ENCODE measurements at regions not wholly inside any gene's neighbourhood (a gene's known extent, or its start where the extent isn't known, plus 50 kb on each side); places are given as distances from the start of the nearest gene placed in this dataset.

- H4K20me1 ChIP-seq (ENCODE audit: insufficient read depth) = no peaks in the 10 kb centered on the region
- no peaks in the 10 kb centered on the region for H3K27me3 ChIP-seq (ENCODE audit: insufficient read depth, low read depth, low read length)
- no peaks in the 10 kb centered on the region for H3K9me3 ChIP-seq (ENCODE audit: low read length)
- TF ChIP-seq TAF1 (IDR thresholded peaks at IDR 0.05; ENCODE audit: low read depth) = no peak
- TF ChIP-seq SMC3 (conservative IDR thresholded peaks at IDR 0.05; ENCODE audit: poor library complexity) = no peak
- TF ChIP-seq, protein P1, sequence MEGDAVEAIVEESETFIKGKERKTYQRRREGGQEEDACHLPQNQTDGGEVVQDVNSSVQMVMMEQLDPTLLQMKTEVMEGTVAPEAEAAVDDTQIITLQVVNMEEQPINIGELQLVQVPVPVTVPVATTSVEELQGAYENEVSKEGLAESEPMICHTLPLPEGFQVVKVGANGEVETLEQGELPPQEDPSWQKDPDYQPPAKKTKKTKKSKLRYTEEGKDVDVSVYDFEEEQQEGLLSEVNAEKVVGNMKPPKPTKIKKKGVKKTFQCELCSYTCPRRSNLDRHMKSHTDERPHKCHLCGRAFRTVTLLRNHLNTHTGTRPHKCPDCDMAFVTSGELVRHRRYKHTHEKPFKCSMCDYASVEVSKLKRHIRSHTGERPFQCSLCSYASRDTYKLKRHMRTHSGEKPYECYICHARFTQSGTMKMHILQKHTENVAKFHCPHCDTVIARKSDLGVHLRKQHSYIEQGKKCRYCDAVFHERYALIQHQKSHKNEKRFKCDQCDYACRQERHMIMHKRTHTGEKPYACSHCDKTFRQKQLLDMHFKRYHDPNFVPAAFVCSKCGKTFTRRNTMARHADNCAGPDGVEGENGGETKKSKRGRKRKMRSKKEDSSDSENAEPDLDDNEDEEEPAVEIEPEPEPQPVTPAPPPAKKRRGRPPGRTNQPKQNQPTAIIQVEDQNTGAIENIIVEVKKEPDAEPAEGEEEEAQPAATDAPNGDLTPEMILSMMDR (IDR thresholded peaks at IDR 0.05; ENCODE audit: poor library complexity, severe bottlenecking) = no peak
- TF ChIP-seq, protein P2, sequence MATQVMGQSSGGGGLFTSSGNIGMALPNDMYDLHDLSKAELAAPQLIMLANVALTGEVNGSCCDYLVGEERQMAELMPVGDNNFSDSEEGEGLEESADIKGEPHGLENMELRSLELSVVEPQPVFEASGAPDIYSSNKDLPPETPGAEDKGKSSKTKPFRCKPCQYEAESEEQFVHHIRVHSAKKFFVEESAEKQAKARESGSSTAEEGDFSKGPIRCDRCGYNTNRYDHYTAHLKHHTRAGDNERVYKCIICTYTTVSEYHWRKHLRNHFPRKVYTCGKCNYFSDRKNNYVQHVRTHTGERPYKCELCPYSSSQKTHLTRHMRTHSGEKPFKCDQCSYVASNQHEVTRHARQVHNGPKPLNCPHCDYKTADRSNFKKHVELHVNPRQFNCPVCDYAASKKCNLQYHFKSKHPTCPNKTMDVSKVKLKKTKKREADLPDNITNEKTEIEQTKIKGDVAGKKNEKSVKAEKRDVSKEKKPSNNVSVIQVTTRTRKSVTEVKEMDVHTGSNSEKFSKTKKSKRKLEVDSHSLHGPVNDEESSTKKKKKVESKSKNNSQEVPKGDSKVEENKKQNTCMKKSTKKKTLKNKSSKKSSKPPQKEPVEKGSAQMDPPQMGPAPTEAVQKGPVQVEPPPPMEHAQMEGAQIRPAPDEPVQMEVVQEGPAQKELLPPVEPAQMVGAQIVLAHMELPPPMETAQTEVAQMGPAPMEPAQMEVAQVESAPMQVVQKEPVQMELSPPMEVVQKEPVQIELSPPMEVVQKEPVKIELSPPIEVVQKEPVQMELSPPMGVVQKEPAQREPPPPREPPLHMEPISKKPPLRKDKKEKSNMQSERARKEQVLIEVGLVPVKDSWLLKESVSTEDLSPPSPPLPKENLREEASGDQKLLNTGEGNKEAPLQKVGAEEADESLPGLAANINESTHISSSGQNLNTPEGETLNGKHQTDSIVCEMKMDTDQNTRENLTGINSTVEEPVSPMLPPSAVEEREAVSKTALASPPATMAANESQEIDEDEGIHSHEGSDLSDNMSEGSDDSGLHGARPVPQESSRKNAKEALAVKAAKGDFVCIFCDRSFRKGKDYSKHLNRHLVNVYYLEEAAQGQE (IDR thresholded peaks at IDR 0.05; ENCODE audit: borderline replicate concordance) = no peak
- no peak for TF ChIP-seq EZH2 (IDR thresholded peaks at IDR 0.05; ENCODE audit: borderline replicate concordance, insufficient read depth, low read length, poor library complexity, severe bottlenecking)
- TF ChIP-seq MXI1 (conservative IDR thresholded peaks at IDR 0.05; ENCODE audit: poor library complexity, severe bottlenecking) = no peak
- no peak for TF ChIP-seq RAD21 (conservative IDR thresholded peaks at IDR 0.05)
- TF ChIP-seq POLR2AphosphoS5 (IDR thresholded peaks at IDR 0.05) = no peak
- TF ChIP-seq EP300 (conservative IDR thresholded peaks at IDR 0.05; ENCODE audit: poor library complexity, severe bottlenecking) = no peak
- no peak overlapping the region for H3K4me2 ChIP-seq (ENCODE audit: low read length)
- H2AFZ ChIP-seq (ENCODE audit: low read depth, low read length) = no peak overlapping the region
- no peaks in the 10 kb centered on the region for H3K79me2 ChIP-seq (replicated peaks; ENCODE audit: insufficient read depth, low read length)
- no peaks in the 10 kb centered on the region for H3K36me3 ChIP-seq (ENCODE audit: insufficient read depth, low read length)
- H3K27ac ChIP-seq (ENCODE audit: low read length) = no peak overlapping the region
- no peaks in the 10 kb centered on the region for H3F3A ChIP-seq (ENCODE audit: insufficient read depth, low read length, poor library complexity, severe bottlenecking)
- no peak overlapping the region for H3K9ac ChIP-seq (ENCODE audit: low read length)
- no peak overlapping the region for H3K4me3 ChIP-seq (ENCODE audit: low read length)
- no peaks in the 10 kb centered on the region for H3K9me2 ChIP-seq (ENCODE audit: insufficient read depth, low read length)
These were observed 286.4 kb downstream of the GADD45G start for GRCh38 chr9:89891221-89891590.

DNA sequence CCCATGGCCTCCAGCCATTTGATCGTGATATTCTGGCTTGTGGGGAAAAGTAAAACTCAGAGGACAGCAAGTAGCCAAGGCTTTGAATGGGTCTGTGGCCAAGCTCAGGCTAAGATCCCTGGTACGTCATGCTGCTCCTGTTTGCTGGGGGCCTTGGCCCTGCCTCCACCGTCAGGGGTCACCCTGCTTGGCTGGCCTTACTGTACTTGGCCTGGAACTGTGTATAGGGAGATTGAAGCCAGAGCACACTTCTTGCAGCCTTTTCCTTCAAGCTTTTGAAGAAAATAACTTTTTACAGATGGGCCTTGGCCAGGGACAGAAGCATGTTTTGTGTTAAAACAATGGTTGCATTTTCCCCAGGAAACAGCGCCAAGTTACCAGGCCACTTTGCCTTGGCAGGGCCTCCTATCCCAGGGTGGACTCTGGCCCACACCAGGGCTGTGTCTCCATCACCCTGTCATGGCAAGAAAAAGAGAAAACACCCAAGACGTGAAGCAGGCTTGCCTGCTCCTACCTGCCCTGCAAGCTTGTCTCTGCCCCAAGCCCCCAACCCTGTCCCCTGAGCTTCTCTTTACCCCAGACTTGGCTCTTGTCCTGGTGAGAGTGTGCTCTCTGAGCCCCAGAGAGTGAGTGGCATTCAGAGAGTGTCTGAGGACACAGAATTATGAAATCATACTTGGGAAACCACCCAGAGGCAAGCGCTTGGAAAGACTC is 286.9 kb downstream of the GADD45G start:
- no peaks in the 10 kb centered on the region for H3K36me3 ChIP-seq (ENCODE audit: insufficient read depth, low read length)
- TF ChIP-seq, protein P1 (IDR thresholded peaks at IDR 0.05; ENCODE audit: poor library complexity, severe bottlenecking) = no peak
- TF ChIP-seq RAD21 (conservative IDR thresholded peaks at IDR 0.05) = no peak
- TF ChIP-seq TAF1 (IDR thresholded peaks at IDR 0.05; ENCODE audit: low read depth) = no peak
- TF ChIP-seq MXI1 (conservative IDR thresholded peaks at IDR 0.05; ENCODE audit: poor library complexity, severe bottlenecking) = no peak
- TF ChIP-seq POLR2AphosphoS5 (IDR thresholded peaks at IDR 0.05) = no peak
- no peak for TF ChIP-seq EP300 (conservative IDR thresholded peaks at IDR 0.05; ENCODE audit: poor library complexity, severe bottlenecking)
- TF ChIP-seq SMC3 (conservative IDR thresholded peaks at IDR 0.05; ENCODE audit: poor library complexity) = no peak
- TF ChIP-seq, protein P2 (IDR thresholded peaks at IDR 0.05; ENCODE audit: borderline replicate concordance) = no peak
- no peak for TF ChIP-seq EZH2 (IDR thresholded peaks at IDR 0.05; ENCODE audit: borderline replicate concordance, insufficient read depth, low read length, poor library complexity, severe bottlenecking)
- no peak overlapping the region for H3K4me3 ChIP-seq (ENCODE audit: low read length)
- H2AFZ ChIP-seq (ENCODE audit: low read depth, low read length) = no peak overlapping the region
- no peak overlapping the region for H3K27ac ChIP-seq (ENCODE audit: low read length)
- H3K9ac ChIP-seq (ENCODE audit: low read length) = no peak overlapping the region
- H3K79me2 ChIP-seq (replicated peaks; ENCODE audit: insufficient read depth, low read length) = no peaks in the 10 kb centered on the region
- no peak overlapping the region for H3K4me2 ChIP-seq (ENCODE audit: low read length)
- no peaks in the 10 kb centered on the region for H3K27me3 ChIP-seq (ENCODE audit: insufficient read depth, low read depth, low read length)
- H3K9me3 ChIP-seq (ENCODE audit: low read length) = no peaks in the 10 kb centered on the region
- H3K9me2 ChIP-seq (ENCODE audit: insufficient read depth, low read length) = no peaks in the 10 kb centered on the region
- no peaks in the 10 kb centered on the region for H3F3A ChIP-seq (ENCODE audit: insufficient read depth, low read length, poor library complexity, severe bottlenecking)
- H4K20me1 ChIP-seq (ENCODE audit: insufficient read depth) = no peaks in the 10 kb centered on the region
